Cardiac muscle cell (in vitro differentiated cells and primary cell): ENCODE measurements at regions not wholly inside any gene's neighbourhood (a gene's known extent, or its start where the extent isn't known, plus 50 kb on each side); places are given as distances from the start of the nearest gene placed in this dataset.

Experiments
- DNase-seq, 2 donors: peaks; one replicate each; pipeline versions ENCODE4 v3.0.0 to v3.0.0-alpha.2; 2010 to 2017; ENCODE audit warnings: low read depth in 1 of 2, low spot score in 1 of 2
- H3K27ac ChIP-seq: fragments of 200-600 bp; sonication (generic); 2 replicates; pipeline ENCODE4 v1.5.1; 2016
- H3K27me3 ChIP-seq: fragments of 200-600 bp; sonication (generic); 2 replicates; pipeline ENCODE4 v1.6.0; 2016; ENCODE audit warnings: control low read depth
- H3K36me3 ChIP-seq: fragments of 200-600 bp; sonication (generic); 2 replicates; pipeline ENCODE4 v1.5.1; 2016; ENCODE audit warnings: control low read depth
- H3K4me1 ChIP-seq: fragments of 200-600 bp; sonication (generic); 2 replicates; pipeline ENCODE4 v1.8.1; 2017; ENCODE audit warnings: low read depth, mild to moderate bottlenecking, mixed run types
- H3K4me3 ChIP-seq: fragments of 200-600 bp; sonication (generic); 2 replicates; pipeline ENCODE4 v1.5.1; 2016; ENCODE audit warnings: mild to moderate bottlenecking
- H3K9me3 ChIP-seq: fragments of 200-600 bp; sonication (generic); 2 replicates; pipeline ENCODE4 v1.5.1; 2017; ENCODE audit warnings: low read depth, mild to moderate bottlenecking, control low read depth
- TF ChIP-seq, protein P1 (sequence below): IDR thresholded peaks from 2 replicates; pipeline ENCODE4 v1.5.1; 2012; ENCODE audit warnings: low read depth, mild to moderate bottlenecking, low read length

DNA sequence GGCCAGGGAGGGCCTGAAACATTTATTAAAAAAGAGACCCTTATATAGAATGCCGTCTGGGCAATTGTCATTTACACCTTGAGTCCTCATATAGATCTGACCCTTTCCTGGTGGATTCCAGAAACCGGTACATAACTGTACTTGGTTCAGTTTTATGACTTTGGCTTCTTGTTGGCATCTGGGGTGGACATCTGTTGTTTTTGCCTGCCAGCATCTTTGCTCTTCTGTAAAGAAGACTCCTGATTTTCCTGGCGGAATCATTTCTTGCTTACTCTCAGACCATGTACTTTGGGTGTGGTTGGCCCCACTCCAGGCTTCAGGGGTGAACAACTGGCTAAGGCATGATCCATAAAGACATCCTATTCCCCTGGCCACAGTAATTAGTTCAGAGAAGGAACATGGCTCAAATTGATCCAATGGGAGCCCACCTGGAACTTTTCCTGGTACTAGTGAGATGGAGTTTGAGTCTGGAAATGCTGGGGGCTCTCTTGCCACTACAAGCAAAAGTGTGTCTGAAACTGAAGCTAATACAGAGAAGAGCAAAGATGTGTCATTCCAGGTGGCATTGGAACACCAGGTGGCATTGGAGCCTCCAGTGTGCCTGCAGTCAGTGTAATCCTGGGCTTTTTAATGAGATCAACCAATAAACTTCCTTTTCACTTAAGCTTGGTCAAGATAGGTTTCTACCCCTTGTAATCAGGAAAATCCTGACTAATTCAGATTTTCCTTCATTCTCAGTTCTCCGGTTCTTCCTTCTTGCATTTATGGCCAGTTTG, 332.5 kb upstream of the CAMK1G start:
- no peaks in the 10 kb centered on the region for H3K9me3 ChIP-seq
- no peak overlapping the region for H3K4me3 ChIP-seq
- no peaks in the 10 kb centered on the region for H3K36me3 ChIP-seq
- DNase-seq: no peak
- peaks cover 21% of the 10 kb centered on the region for H3K4me1 ChIP-seq
- no peak overlapping the region for H3K27ac ChIP-seq
- H3K27me3 ChIP-seq: no peaks in the 10 kb centered on the region
- TF ChIP-seq, protein P1, sequence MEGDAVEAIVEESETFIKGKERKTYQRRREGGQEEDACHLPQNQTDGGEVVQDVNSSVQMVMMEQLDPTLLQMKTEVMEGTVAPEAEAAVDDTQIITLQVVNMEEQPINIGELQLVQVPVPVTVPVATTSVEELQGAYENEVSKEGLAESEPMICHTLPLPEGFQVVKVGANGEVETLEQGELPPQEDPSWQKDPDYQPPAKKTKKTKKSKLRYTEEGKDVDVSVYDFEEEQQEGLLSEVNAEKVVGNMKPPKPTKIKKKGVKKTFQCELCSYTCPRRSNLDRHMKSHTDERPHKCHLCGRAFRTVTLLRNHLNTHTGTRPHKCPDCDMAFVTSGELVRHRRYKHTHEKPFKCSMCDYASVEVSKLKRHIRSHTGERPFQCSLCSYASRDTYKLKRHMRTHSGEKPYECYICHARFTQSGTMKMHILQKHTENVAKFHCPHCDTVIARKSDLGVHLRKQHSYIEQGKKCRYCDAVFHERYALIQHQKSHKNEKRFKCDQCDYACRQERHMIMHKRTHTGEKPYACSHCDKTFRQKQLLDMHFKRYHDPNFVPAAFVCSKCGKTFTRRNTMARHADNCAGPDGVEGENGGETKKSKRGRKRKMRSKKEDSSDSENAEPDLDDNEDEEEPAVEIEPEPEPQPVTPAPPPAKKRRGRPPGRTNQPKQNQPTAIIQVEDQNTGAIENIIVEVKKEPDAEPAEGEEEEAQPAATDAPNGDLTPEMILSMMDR: no peak

DNA sequence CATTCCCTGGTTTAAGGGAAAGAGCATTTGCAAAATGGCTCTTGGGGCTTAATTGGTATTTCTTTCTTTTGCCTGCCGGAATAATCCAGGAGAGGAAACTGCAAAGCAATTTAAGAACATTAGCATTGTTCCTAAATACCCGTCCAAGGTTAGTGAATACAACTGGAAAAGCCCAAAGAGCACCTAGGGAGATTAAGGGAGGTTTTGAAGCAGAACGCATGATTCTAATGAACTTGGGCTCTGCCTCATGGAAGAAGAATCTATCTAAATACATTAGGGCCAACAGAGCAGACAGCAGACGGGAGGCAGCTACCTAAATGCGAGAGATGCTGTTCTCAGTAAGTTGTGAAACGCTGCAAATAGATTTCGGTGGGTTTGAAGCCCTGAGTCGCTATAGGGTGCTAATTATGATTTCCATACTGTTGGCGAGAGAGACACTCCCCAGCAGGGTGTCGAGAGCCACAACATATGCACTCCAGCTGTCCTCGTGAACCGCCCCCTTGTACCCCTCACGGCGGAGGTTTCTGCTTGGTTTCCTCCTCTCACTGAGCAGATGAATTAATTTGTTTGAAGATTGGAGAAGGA, 326.7 kb upstream of the CAMK1G start:
- H3K4me3 ChIP-seq: no peak overlapping the region

DNA sequence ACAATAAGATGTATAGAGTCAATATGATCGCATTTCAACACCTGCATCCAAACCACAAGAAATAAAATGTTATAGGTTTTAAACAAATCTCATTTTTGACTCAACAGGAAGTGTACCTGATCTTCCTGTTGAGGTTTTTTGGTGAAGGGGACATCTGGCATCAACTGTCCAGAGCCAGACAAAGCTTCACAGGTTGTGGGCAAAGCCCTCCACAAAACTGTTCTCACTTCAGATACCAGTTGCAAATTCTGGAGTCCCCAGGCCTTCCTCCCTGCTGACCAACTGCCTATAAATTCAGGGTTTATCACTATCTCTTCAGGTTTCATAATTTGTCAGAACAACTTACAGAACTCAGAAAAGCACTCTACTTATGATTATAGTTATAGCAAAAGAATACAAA, 326.1 kb upstream of the CAMK1G start:
- TF ChIP-seq, protein P1: no peak
- no peak overlapping the region for H3K4me3 ChIP-seq
- H3K36me3 ChIP-seq: no peaks in the 10 kb centered on the region
- DNase-seq: no peak
- H3K27ac ChIP-seq: no peak overlapping the region
- H3K9me3 ChIP-seq: peaks cover 2% of the 10 kb centered on the region
- no peaks in the 10 kb centered on the region for H3K27me3 ChIP-seq
- H3K4me1 ChIP-seq: no peaks in the 10 kb centered on the region

More for the DNA sequence above, 326.7 kb upstream of the CAMK1G start:
- H3K9me3 ChIP-seq: peaks cover 2% of the 10 kb centered on the region
- no peaks in the 10 kb centered on the region for H3K4me1 ChIP-seq
- no peak for DNase-seq
- H3K27ac ChIP-seq: no peak overlapping the region
- H3K36me3 ChIP-seq: no peaks in the 10 kb centered on the region
- TF ChIP-seq, protein P1: no peak
- H3K27me3 ChIP-seq: no peaks in the 10 kb centered on the region

DNA sequence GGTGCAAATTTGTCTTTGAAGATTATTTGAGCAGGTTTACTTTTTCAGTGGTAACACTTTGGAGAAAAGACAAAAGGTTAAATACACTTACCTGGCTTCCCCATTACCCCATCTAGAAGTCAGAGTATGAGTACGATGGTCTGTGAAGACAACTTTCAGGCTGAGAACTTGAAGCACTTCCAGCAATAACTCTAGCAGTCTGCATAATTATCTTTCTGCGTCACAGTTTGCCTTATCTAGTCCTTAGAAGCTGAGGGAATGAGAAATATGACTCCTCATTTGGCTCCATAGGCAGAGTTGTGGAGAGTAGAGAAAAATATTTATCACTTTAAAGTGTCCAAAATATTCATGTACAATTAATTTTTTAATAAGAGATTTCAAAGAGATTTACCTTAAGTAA, 323.4 kb upstream of the CAMK1G start:
- peaks cover 2% of the 10 kb centered on the region for H3K9me3 ChIP-seq
- DNase-seq: peak in 1 of 2 donors; percentile 50
- TF ChIP-seq, protein P1: no peak
- no peaks in the 10 kb centered on the region for H3K27me3 ChIP-seq
- no peaks in the 10 kb centered on the region for H3K4me1 ChIP-seq
- no peak overlapping the region for H3K27ac ChIP-seq
- H3K4me3 ChIP-seq: no peak overlapping the region
- no peaks in the 10 kb centered on the region for H3K36me3 ChIP-seq

DNA sequence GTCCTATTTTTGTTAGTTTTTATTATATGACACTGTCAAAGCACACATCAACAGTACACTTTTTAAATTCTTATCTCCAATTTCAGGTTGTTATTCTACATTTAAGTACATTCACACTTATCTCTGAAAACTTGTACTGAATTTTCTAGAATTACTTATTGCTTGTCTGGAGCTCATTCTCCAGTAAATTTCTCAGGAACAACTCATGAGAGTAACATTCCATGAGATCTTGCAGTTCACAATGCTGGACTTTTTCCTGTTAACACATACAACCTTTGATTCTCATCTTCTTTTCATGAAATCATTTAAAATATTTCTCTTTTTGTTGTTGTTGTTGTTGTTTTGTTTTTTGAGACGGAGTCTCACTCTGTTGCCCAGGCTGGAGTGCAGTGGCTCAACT, 320.9 kb upstream of the CAMK1G start:
- Histone ChIP-seq H3K27ac (no peak overlapping the region), H3K4me1 (no peaks in the 10 kb centered on the region), H3K27me3 (no peaks in the 10 kb centered on the region), H3K36me3 (no peaks in the 10 kb centered on the region), H3K4me3 (no peak overlapping the region), H3K9me3 (peaks cover 2% of the 10 kb centered on the region)
- TF ChIP-seq, protein P1: no peak
- no peak for DNase-seq
